Keratinocyte (primary cell): ENCODE measurements at regions not wholly inside any gene's neighbourhood (a gene's known extent, or its start where the extent isn't known, plus 50 kb on each side); places are given as distances from the start of the nearest gene placed in this dataset.

Experiments used
- DNase-seq: peaks from one replicate; pipeline ENCODE4 v3.0.0-alpha.2; 2011; ENCODE audit warnings: low read depth, missing footprints, low spot score
- FAIRE-seq: peaks from 2 replicates; lab custom pipeline; 2011; peaks lifted over from hg19 to GRCh38; lab: Jason Lieb, UNC
- H2AFZ ChIP-seq: 2 replicates; pipeline ENCODE4 v1.6.0; 2012; ENCODE audit warnings: low read length, control low read depth, inconsistent platforms; ENCODE audit not compliant: control insufficient read depth
- H3K27ac ChIP-seq: 2 replicates; pipeline ENCODE4 v1.5.1; 2011; ENCODE audit warnings: low read length; ENCODE audit not compliant: control insufficient read depth, insufficient read depth
- H3K27me3 ChIP-seq: 3 replicates; pipeline ENCODE4 v1.6.0; 2011; ENCODE audit warnings: low read length; ENCODE audit not compliant: control insufficient read depth, insufficient read depth; ENCODE audit errors: extremely low read depth
- H3K36me3 ChIP-seq, 2 experiments: 2 replicates in 1 of 2; 3 replicates in 1 of 2; pipeline ENCODE4 v1.5.1; 2011; ENCODE audit warnings: low read length in 2 of 2, mild to moderate bottlenecking in 1 of 2; ENCODE audit not compliant: control insufficient read depth in 2 of 2, insufficient read depth in 2 of 2; ENCODE audit errors: extremely low read depth in 1 of 2
- H3K4me1 ChIP-seq: 3 replicates; pipeline ENCODE4 v1.5.1; 2011; ENCODE audit warnings: low read length; ENCODE audit not compliant: control insufficient read depth, insufficient read depth; ENCODE audit errors: extremely low read depth
- H3K4me2 ChIP-seq: 3 replicates; pipeline ENCODE4 v1.6.0; 2011; ENCODE audit warnings: low read depth, low read length; ENCODE audit not compliant: control insufficient read depth, insufficient read depth; ENCODE audit errors: extremely low read depth
- H3K4me3 ChIP-seq, 3 experiments: fragments of 200-600 bp in 1 of 3; sonication (generic) in 1 of 3; 2 replicates in 2 of 3; 3 replicates in 1 of 3; pipeline ENCODE4 v1.5.1; 2011 to 2016; ENCODE audit warnings: low read length in 3 of 3, mild to moderate bottlenecking in 3 of 3, control low read depth in 2 of 3, inconsistent platforms in 1 of 3, low read depth in 1 of 3, mixed read lengths in 1 of 3, mixed run types in 1 of 3, moderate library complexity in 1 of 3; ENCODE audit not compliant: control insufficient read depth in 2 of 3, insufficient read depth in 2 of 3; ENCODE audit errors: extremely low read depth in 1 of 3
- H3K79me2 ChIP-seq: 2 replicates; pipeline ENCODE4 v1.6.0; 2012; ENCODE audit warnings: low read length; ENCODE audit not compliant: control insufficient read depth, insufficient read depth
- H3K9ac ChIP-seq: 3 replicates; pipeline ENCODE4 v1.6.0; 2011; ENCODE audit warnings: low read length; ENCODE audit not compliant: control insufficient read depth, insufficient read depth; ENCODE audit errors: extremely low read depth
- H3K9me1 ChIP-seq: 3 replicates; pipeline ENCODE4 v1.6.0; 2011; ENCODE audit warnings: low read length; ENCODE audit not compliant: control insufficient read depth, insufficient read depth; ENCODE audit errors: extremely low read depth
- H3K9me3 ChIP-seq: 2 replicates; pipeline ENCODE4 v1.5.1; 2012; ENCODE audit warnings: low read depth, low read length; ENCODE audit not compliant: control insufficient read depth
- H4K20me1 ChIP-seq: 3 replicates; pipeline ENCODE4 v1.6.0; 2011; ENCODE audit warnings: low read length; ENCODE audit not compliant: control insufficient read depth, insufficient read depth; ENCODE audit errors: extremely low read depth
- CTCF ChIP-seq, 3 experiments: IDR thresholded peaks in 1 of 3; conservative IDR thresholded peaks in 1 of 3; optimal IDR thresholded peaks in 1 of 3; 2 replicates in 2 of 3; 3 replicates in 1 of 3; pipeline versions ENCODE3 to v1.5.1; 2011; ENCODE audit warnings: low read length in 3 of 3, mild to moderate bottlenecking in 3 of 3, moderate library complexity in 2 of 3, control low read depth in 1 of 3, inconsistent platforms in 1 of 3; ENCODE audit not compliant: insufficient read depth in 2 of 3; ENCODE audit errors: extremely low read depth in 1 of 3
- EZH2 ChIP-seq: IDR thresholded peaks from one replicate; pipeline ENCODE4 v1.6.1; 2012; ENCODE audit warnings: inconsistent platforms, mild to moderate bottlenecking, low read length, moderate library complexity
- dilution Hi-C: fragments of 300-500 bp; cut with MboI; formaldehyde crosslinking; loops from one replicate; pipeline ENCODE4 v1.7.0; 2020; ENCODE audit warnings: low sequenced_read_pairs; ENCODE audit not compliant: extremely low pct_ligation_motif_present

- dilution Hi-C loops: no loop called here
- DNase-seq (no peak), FAIRE-seq (no peak)
- TF ChIP-seq CTCF (optimal IDR thresholded peaks at IDR 0.05 in 1 of 3, IDR thresholded peaks at IDR 0.05 in 1 of 3, conservative IDR thresholded peaks at IDR 0.05 in 1 of 3; ENCODE audit: extremely low read depth in 1 of 3, insufficient read depth in 2 of 3, low read length in 3 of 3) (no peak), EZH2 (no peak)
- Histone ChIP-seq H4K20me1 (no peaks in the 10 kb centered on the region), H3K4me1 (no peaks in the 10 kb centered on the region), H3K27me3 (no peaks in the 10 kb centered on the region), H3K4me2 (no peak overlapping the region), H3K36me3 (no peaks in the 10 kb centered on the region), H3K4me3 (no peak overlapping the region), H3K9ac (no peak overlapping the region), H3K9me1 (no peaks in the 10 kb centered on the region), H3K27ac (no peak overlapping the region), H3K79me2 (no peaks in the 10 kb centered on the region), H3K9me3 (no peaks in the 10 kb centered on the region), H2AFZ (no peak overlapping the region)
Observed at GRCh38 chr3:20250786-20251185, 64.8 kb upstream of the SGO1 start.

DNA sequence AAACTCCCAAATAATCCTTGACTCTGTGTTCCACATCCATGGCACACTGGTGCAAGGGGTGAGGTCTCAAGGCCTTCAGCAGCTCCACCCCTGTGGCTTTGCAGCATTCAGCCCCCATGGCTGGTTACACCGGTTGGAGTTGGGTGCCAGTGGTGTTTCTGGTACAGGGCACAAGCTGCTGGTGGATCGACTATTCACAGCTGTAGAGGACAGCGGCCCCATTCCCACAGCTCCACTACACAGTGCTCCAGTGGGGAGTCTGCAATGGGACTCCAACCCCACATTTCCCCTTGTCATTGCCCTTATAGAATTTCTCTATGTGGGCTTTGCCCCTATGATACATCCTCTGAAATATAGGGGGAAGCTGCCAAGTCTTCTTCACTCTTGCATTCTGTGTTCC lies 64.3 kb upstream of the SGO1 start:
- Histone ChIP-seq H3K4me3 (no peak overlapping the region), H3K4me1 (no peaks in the 10 kb centered on the region), H3K9ac (no peak overlapping the region), H3K79me2 (no peaks in the 10 kb centered on the region), H3K9me3 (no peaks in the 10 kb centered on the region), H3K9me1 (no peaks in the 10 kb centered on the region), H3K4me2 (no peak overlapping the region), H3K27ac (no peak overlapping the region), H3K27me3 (no peaks in the 10 kb centered on the region), H4K20me1 (no peaks in the 10 kb centered on the region), H2AFZ (no peak overlapping the region), H3K36me3 (no peaks in the 10 kb centered on the region)
- TF ChIP-seq EZH2 (no peak), CTCF (optimal IDR thresholded peaks at IDR 0.05 in 1 of 3, IDR thresholded peaks at IDR 0.05 in 1 of 3, conservative IDR thresholded peaks at IDR 0.05 in 1 of 3; ENCODE audit: extremely low read depth in 1 of 3, insufficient read depth in 2 of 3, low read length in 3 of 3) (no peak)
- dilution Hi-C loops: no loop called here
- DNase-seq: no peak
- FAIRE-seq: no peak
